GM18517 (cell line): ENCODE measurements at regions not wholly inside any gene's neighbourhood (a gene's known extent, or its start where the extent isn't known, plus 50 kb on each side); places are given as distances from the start of the nearest gene placed in this dataset.
"Not testable (repeated sequence)": the region's sequence is repeated elsewhere in the genome, so short reads cannot be mapped to it uniquely, and the experiment has no call there.

Source experiments
- ATAC-seq: cut with Tn5 transposase; IDR thresholded peaks from one replicate; pipeline ENCODE4 v1.9.1; 2021; ENCODE audit warnings: mild to moderate bottlenecking, moderate library complexity; ENCODE audit not compliant: unreplicated experiment

- ATAC-seq = no peak
Measured at GRCh38 chr6:6810727-6811126, 222.2 kb downstream of the LY86 start.

GRCh38 chr6:6811128-6812009 is 222.8 kb downstream of the LY86 start:
- ATAC-seq = no peak

- no peak for ATAC-seq
Measured at GRCh38 chr6:6812427-6812826, 223.9 kb downstream of the LY86 start.

GRCh38 chr6:6815732-6816131 is 227.2 kb downstream of the LY86 start:
- no peak for ATAC-seq

GRCh38 chr6:6816716-6817115 is 228.2 kb downstream of the LY86 start:
- peak; percentile 69 for ATAC-seq

- ATAC-seq = no peak
Measured at GRCh38 chr6:6818078-6818639, 229.6 kb downstream of the LY86 start.

GRCh38 chr6:6820641-6821238 is 232.2 kb downstream of the LY86 start:
- no peak for ATAC-seq

- ATAC-seq = no peak
Measured at GRCh38 chr6:6821639-6822261, 233.2 kb downstream of the LY86 start.

GRCh38 chr6:6823030-6823429 is 234.5 kb downstream of the LY86 start:
- no peak for ATAC-seq

- no peak for ATAC-seq
Measured at GRCh38 chr6:6823568-6824224, 235.2 kb downstream of the LY86 start.

GRCh38 chr6:6824381-6824780 is 235.9 kb downstream of the LY86 start:
- no peak for ATAC-seq

GRCh38 chr6:6825193-6825784 is 236.8 kb downstream of the LY86 start:
- ATAC-seq = no peak

GRCh38 chr6:6826095-6826901 is 237.8 kb downstream of the LY86 start:
- ATAC-seq = peak; percentile 92

- ATAC-seq = no peak
Measured at GRCh38 chr6:6826961-6827360, 238.4 kb downstream of the LY86 start.

- no peak for ATAC-seq
Measured at GRCh38 chr6:6829872-6830685, 241.6 kb downstream of the LY86 start.

- not testable (repeated sequence) for ATAC-seq
Measured at GRCh38 chr6:6830686-6831063, 242.2 kb downstream of the LY86 start.

- ATAC-seq = no peak
Measured at GRCh38 chr6:6832439-6832838, 243.9 kb downstream of the LY86 start.

- ATAC-seq = no peak
Measured at GRCh38 chr6:6834356-6835222, 246.1 kb downstream of the LY86 start.
